ENCODE measurements at regions not wholly inside any gene's neighbourhood (a gene's known extent, or its start where the extent isn't known, plus 50 kb on each side); places are given as distances from the start of the nearest gene placed in this dataset.

- TF ChIP-seq GATA2 (IDR thresholded peaks at IDR 0.05; ENCODE audit: low read depth, low read length) (no peak), GATA3 (IDR thresholded peaks at IDR 0.05; ENCODE audit: low read depth, low read length) (no peak)
Observed at GRCh38 chr4:170875868-170876267, 786.1 kb upstream of the AADAT start.

Data from SH-SY5Y (cell line).